Stimulated activated naive CD8-positive, alpha-beta T cell treated with anti-CD3 and anti-CD28 coated beads, Interleukin-15, Interleukin-2, amounts not matched to agents 100 ng/mL and 50 ng/mL, for 24 hours (primary cell): ENCODE measurements at regions not wholly inside any gene's neighbourhood (a gene's known extent, or its start where the extent isn't known, plus 50 kb on each side); places are given as distances from the start of the nearest gene placed in this dataset.
"Not testable (repeated sequence)": the region's sequence is repeated elsewhere in the genome, so short reads cannot be mapped to it uniquely, and the experiment has no call there.

Experiments used
- H3K27ac Mint-ChIP-seq: one replicate; pipeline ENCODE4 v1.8.0; 2021; ENCODE audit warnings: mild to moderate bottlenecking, mixed read lengths
- H3K27me3 Mint-ChIP-seq: one replicate; pipeline ENCODE4 v1.8.0; 2021; ENCODE audit warnings: mixed read lengths
- H3K36me3 Mint-ChIP-seq: one replicate; pipeline ENCODE4 v1.8.0; 2021; ENCODE audit warnings: low read depth, mixed read lengths
- H3K4me1 Mint-ChIP-seq: one replicate; pipeline ENCODE4 v1.8.0; 2021; ENCODE audit warnings: low read depth, mixed read lengths
- H3K4me3 Mint-ChIP-seq: one replicate; pipeline ENCODE4 v1.8.0; 2021; ENCODE audit warnings: mild to moderate bottlenecking, mixed read lengths
- H3K9me3 Mint-ChIP-seq: one replicate; pipeline ENCODE4 v1.8.0; 2021; ENCODE audit warnings: mixed read lengths

DNA sequence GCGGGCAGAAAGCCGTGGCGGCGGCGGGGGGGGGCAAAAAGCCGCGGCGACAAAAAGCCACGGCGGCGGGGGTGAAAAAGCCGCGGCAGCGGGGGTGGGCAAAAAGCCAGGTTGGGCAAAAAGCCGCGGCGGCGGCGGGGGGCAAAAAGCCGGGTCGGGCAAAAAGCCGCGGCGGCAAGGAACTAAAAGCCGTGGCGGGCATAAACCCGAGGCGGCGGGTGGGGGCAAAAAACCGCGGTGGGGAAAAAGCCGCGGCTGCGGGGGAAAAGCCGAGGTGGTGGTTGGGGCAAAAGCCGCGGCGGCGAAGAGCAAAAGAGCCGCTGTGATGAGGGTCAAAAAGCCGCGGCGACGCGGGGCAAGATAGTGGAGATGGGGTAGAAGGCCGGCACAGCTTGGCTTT, 1834.2 kb downstream of the FOXD4L5 start:
- not testable (repeated sequence) for H3K36me3 Mint-ChIP-seq, H3K27me3 Mint-ChIP-seq, H3K9me3 Mint-ChIP-seq, H3K4me1 Mint-ChIP-seq, H3K27ac Mint-ChIP-seq, H3K4me3 Mint-ChIP-seq

DNA sequence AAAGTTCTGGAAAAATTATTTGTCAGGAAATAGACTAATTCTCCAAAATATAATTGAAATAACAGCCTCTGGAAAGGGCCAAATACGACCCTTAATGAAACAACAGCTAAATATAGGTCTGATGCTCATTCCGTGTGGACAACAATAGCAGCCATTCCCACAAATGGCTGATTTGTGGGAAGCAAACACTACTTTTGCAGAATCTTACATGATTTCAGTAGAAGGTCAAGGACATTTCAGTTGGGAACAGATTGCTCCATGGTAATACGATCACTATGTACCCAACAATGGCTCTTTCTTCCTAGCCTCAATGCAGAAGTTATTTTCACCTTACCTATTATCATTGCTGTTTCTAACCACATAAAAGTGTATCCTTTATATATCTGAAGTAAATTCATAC, 1859.9 kb downstream of the FOXD4L5 start:
- not testable (repeated sequence) for H3K36me3 Mint-ChIP-seq, H3K4me3 Mint-ChIP-seq, H3K9me3 Mint-ChIP-seq, H3K4me1 Mint-ChIP-seq, H3K27ac Mint-ChIP-seq, H3K27me3 Mint-ChIP-seq

DNA sequence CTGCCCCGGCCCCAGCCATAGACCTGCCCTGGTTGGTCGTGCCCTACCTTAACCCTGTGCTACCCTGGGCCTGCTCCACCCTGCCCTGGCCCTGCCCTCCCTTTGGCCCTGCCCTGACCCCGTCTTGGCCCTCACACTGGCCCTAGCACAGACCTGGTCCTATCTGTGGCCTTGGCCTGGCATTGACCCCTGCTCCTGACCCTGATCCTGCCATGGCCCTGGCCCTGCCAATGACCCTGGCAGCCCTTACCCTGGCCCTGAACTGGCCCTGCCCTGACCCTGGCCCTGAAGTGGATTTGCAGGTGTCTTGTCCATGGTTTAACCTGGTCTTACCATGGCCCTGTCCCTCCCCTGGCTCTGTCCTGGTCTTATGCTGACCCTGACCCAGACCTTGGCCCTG, 1894.1 kb downstream of the FOXD4L5 start:
- not testable (repeated sequence) for H3K9me3 Mint-ChIP-seq, H3K4me3 Mint-ChIP-seq, H3K27me3 Mint-ChIP-seq, H3K27ac Mint-ChIP-seq, H3K4me1 Mint-ChIP-seq, H3K36me3 Mint-ChIP-seq

DNA sequence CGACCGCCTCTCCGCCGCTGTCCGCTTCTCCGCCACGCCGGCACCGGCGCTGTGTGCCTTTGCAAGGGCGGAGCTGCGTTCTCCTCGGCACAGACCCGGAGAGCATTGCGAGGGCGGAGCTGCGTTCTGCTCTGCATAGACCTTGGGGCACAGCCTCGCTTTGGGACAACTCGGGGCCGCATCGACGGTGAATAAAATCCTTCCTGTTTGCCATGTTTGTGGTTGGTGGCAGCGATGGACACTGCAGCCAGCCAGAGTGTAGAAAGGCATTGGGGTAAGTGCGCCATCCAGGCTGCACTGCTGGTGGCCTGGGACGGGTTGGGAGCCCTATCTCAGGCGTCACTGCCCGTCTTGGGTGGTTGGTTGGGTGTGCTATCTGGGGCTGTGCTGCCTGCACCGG, 1899.5 kb downstream of the FOXD4L5 start:
- not testable (repeated sequence) for H3K36me3 Mint-ChIP-seq, H3K4me3 Mint-ChIP-seq, H3K27me3 Mint-ChIP-seq, H3K27ac Mint-ChIP-seq, H3K9me3 Mint-ChIP-seq, H3K4me1 Mint-ChIP-seq

DNA sequence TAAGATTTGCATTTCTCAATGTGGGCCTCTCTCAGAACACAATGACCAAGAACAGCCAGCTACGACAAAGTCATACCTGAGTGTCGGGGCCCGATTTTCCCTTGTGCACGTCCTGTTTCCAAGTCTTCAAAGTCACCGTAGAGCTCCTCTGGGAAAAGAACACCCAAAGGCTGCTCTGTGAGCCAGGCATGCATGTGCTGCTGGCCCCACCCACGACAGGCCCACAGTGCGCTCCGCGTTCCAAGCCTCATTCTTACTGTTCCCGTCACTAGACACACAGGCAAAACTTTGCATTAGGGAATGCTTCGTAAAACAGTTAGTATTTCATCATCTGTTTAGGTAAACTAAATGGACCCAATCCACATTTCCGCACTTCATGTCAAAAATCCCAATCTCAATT, 1905.1 kb downstream of the FOXD4L5 start:
- not testable (repeated sequence) for H3K36me3 Mint-ChIP-seq, H3K4me1 Mint-ChIP-seq, H3K27me3 Mint-ChIP-seq, H3K27ac Mint-ChIP-seq, H3K4me3 Mint-ChIP-seq, H3K9me3 Mint-ChIP-seq

DNA sequence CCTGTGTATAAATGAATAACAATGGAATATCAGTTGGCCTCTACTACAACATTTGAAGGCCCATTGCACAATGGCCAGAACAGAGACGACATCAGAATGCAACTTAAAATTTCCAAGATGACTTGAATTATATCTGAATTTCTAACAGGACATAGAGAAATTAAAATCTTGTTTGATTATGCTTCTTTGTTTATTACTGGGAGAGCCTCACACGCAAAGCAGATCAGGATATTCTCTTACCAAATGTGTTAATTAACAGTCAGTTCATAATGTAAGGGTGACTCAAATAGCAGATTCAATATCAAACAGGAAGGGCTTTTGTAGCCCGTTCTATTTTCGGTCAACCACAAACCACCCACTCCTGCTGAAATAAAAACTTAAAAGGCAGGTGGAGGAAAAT, 1930.8 kb downstream of the FOXD4L5 start:
- H3K4me1 Mint-ChIP-seq, H3K27me3 Mint-ChIP-seq, H3K9me3 Mint-ChIP-seq, H3K36me3 Mint-ChIP-seq, H3K4me3 Mint-ChIP-seq, H3K27ac Mint-ChIP-seq: not testable (repeated sequence)

DNA sequence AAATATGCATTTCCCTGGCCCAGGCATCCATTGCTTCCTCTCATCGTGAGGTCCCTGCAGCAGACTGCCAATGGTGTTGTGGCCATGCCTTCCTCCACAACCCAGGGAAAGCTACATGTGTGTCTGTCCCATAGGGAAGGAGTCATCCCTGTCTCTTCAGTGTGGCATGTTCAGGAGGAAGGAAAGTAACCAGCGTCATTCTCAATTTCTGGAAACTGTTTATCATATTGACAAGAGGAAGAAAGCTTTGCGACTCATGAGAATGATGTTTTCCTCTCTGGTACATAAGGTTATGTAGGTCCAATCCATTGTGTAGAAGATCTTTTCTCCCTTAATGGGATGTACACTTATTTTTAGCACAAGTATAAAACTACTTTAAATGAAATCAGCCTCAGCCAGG, 1937.7 kb downstream of the FOXD4L5 start:
- not testable (repeated sequence) for H3K9me3 Mint-ChIP-seq, H3K27me3 Mint-ChIP-seq, H3K4me1 Mint-ChIP-seq, H3K36me3 Mint-ChIP-seq, H3K4me3 Mint-ChIP-seq, H3K27ac Mint-ChIP-seq

DNA sequence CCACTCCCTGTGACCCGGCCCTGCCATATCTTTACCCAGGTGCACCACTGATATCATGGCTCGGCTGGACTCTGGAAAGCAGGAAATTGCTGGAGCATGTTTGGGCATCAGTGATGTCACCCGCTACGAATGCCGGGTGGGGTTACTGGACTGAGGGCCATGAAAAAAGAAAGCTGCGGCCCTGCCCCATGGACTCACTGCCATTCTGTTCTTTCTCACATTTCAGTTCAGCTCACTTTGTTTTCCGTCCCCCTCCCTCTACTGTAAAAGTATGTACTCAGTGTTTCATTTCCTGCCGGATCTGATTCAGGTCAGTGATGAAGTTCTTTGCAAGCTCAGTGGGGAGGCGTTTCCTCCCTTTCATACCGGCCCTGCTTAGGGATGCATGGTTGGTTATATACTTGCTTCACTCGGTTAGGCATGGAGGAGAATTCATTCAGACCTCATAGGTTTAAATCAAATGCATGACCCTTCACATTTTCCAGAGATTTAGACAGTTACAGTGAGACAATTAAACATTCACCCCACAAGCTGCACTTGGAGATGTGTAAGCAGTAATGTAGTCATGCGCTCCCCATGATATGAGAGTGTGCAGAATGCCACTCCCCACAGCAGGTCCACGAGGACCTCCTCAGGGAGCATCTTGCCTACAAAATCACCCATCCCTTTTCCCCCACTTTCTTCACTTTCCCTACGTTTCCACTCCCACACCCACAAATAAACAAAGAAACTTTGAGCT, 1938.5 kb downstream of the FOXD4L5 start:
- H3K36me3 Mint-ChIP-seq, H3K9me3 Mint-ChIP-seq, H3K4me1 Mint-ChIP-seq, H3K27me3 Mint-ChIP-seq: not testable (repeated sequence)
- Mint-ChIP-seq H3K27ac (peak overlapping the region; percentile 82), H3K4me3 (peak overlapping the region; percentile 59)

DNA sequence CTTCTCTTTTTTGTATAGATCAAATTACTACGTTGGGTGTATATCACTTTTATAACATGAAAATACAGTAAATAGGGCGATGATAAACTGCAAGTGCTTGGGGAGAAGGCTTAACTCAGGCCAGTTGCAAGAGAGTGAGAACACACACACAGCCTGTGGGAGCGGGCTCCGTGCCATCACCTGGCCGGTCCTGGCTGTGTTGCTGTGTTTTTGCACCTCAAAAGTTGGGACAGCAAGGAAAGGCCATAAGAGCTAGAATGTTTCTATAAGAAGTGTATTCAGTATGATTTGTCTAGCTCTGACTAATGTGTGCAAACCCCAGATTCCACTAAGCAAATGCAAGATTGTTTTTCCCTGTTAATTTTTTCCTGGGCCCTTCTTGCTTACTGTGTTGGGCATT, 1940.6 kb downstream of the FOXD4L5 start:
- not testable (repeated sequence) for H3K4me1 Mint-ChIP-seq, H3K4me3 Mint-ChIP-seq, H3K27ac Mint-ChIP-seq, H3K27me3 Mint-ChIP-seq, H3K9me3 Mint-ChIP-seq, H3K36me3 Mint-ChIP-seq

DNA sequence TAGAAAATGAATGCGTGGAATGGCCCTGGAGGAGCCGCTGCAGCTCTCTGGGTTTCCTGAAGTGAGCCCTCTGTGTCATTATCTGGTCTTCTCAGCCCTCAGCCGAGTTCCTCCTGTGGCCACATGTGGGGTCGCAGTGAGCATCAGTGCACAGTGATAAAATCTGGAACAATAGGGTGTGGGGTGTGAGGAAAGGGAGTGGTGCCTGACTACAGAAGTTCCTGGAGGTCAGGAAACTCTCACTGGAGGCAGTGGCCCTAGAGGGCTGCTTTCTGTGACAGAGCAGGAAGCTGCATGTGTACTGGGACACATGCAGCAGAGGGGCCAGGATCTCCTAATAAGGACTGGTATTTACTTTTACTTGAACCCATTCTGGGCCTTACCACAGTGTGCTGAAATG, 1942.5 kb downstream of the FOXD4L5 start:
- H3K4me3 Mint-ChIP-seq, H3K36me3 Mint-ChIP-seq, H3K27me3 Mint-ChIP-seq, H3K27ac Mint-ChIP-seq, H3K9me3 Mint-ChIP-seq: not testable (repeated sequence)
- peaks cover 19% of the 10 kb centered on the region for H3K4me1 Mint-ChIP-seq

DNA sequence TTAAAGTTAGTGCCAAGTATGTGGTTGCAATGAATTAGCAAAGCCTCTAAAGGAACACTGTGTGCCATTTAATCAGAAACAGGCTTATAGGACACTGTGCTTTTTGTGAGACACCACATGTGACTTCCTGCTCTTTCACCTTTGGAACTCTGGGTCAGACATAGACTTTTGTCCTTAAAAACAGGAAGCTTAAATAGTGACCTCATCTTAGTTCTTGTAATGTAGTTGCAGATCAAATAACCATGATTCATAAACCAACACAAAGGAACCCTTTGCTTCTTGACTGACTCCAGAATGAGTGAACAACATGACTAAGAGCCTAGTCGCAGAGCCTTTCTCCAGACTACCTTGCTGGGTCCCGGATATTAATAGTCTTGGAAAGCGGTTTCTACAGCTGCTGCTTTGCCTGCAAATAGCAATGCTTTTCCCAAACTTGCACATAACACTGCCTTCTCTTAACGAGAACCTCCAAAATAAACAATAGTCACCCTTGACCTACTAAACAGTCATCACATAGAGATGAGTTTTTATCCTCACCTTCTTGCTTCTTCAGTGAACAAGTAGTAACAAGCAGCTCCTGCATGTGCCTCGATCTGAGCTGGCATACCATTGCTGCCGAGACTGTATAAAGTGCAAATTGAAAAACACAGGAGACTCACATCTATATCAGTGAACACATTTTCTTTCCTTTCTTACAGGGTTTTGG, 1947.0 kb downstream of the FOXD4L5 start:
- peaks cover 11% of the 10 kb centered on the region for H3K4me1 Mint-ChIP-seq
- not testable (repeated sequence) for H3K9me3 Mint-ChIP-seq, H3K4me3 Mint-ChIP-seq, H3K27me3 Mint-ChIP-seq, H3K36me3 Mint-ChIP-seq
- peak overlapping the region; percentile 52 for H3K27ac Mint-ChIP-seq

DNA sequence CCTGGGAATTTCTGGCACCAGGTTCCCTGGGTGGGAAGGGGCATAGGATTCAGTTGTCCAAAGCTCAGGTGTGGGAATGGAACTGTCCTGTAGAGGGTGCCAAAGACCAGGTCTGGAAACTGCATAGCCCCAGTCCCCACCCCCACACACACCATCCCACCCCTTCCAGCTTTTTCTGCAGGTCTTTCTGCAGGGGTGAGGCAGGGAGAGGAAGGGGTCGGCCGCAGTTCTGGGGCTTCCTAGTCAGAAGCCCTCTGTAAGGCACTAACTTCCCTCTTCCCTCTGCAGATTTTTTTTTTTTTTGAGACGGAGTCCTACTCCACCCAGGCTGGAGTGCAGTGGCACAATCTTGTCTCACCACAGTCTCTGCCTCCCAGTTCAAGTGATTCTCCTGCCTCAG, 1949.7 kb downstream of the FOXD4L5 start:
- H3K4me3 Mint-ChIP-seq, H3K27me3 Mint-ChIP-seq, H3K36me3 Mint-ChIP-seq, H3K9me3 Mint-ChIP-seq, H3K27ac Mint-ChIP-seq: not testable (repeated sequence)
- H3K4me1 Mint-ChIP-seq, result peaks cover 11% of the 10 kb centered on the region

DNA sequence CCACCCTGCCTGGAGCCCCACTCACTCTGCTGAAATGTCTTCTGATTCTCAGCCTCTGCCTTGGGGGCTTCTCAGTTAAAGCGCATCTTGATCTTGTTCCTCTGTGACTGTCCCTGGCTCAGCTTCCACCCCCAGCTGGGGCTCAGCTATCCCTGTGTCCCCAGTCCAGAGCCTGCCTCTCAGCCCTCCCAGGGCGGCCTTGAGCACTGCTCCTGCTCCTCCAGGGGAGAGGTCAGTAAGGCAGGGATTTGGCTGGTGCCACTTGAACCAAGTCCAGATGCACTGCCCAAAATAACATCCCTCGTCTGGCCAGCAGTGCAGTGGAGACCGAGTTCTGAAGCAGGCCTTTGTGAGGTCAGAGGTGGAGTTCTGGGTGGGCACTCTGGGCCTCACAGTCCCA, 1950.8 kb downstream of the FOXD4L5 start:
- not testable (repeated sequence) for H3K9me3 Mint-ChIP-seq, H3K4me1 Mint-ChIP-seq, H3K4me3 Mint-ChIP-seq, H3K36me3 Mint-ChIP-seq, H3K27ac Mint-ChIP-seq, H3K27me3 Mint-ChIP-seq

DNA sequence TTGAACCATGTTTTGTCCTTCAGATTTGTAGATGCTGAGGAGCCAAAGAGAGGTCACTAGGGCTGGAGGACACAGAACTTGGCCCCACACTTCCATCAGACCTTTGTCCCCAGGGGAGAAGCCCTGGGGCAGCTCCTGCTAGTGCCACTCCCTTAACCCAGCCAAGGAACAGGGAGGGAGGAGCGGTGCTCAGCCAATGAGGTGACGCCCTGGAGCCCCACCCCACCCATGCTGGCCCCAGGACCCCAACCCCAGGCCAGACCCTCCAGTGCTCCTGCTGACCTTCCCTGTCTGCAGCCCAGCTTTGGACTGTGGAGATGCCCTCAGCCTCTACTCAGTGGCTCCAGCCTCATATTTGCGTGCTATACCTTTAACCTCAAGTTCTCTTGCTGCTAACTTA, 1951.9 kb downstream of the FOXD4L5 start:
- H3K9me3 Mint-ChIP-seq, H3K36me3 Mint-ChIP-seq, H3K27ac Mint-ChIP-seq: not testable (repeated sequence)

DNA sequence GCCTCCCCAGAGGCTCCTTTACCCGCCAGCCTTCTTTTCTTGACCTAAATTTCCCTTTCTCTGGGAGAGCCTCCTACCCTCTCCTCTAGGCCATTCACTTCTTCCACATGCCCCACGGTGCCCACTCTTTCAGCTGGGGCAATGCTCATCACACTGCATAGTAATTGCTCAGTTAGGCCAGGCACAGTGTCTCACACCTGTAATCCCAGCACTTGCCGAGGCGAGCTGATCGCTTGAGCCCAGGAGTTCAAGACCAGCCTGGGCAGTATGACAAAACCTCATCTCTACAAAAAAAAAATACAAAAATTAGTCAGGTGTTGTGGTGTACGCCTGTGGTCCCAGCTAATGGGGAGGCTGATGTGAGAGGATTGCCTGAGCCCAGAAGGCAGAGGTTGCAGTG, 1956.7 kb downstream of the FOXD4L5 start:
- H3K36me3 Mint-ChIP-seq, H3K27me3 Mint-ChIP-seq, H3K27ac Mint-ChIP-seq, H3K4me1 Mint-ChIP-seq, H3K4me3 Mint-ChIP-seq, H3K9me3 Mint-ChIP-seq: not testable (repeated sequence)

More for the DNA sequence above, 1951.9 kb downstream of the FOXD4L5 start:
- not testable (repeated sequence) for H3K4me1 Mint-ChIP-seq, H3K27me3 Mint-ChIP-seq, H3K4me3 Mint-ChIP-seq

DNA sequence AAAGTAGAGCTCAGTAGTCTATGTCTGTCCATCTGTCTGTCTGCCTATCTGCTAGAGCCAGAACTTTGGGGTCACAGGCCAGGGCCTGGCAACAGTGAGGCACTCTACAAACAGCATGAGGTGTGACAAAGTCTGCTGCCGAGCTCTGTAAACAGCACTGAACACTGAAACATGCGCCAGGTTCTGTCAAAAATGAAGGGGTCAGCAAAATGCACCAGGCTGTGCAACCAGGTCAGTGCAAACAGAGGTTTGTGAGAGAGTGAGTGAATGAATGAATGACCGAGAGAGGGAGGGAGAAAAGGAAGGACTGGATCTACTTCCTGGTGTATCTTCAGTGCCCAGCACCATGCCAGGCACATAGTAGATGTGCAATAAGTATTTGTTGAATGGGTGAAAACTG, 1957.8 kb downstream of the FOXD4L5 start:
- H3K4me3 Mint-ChIP-seq, H3K27me3 Mint-ChIP-seq, H3K27ac Mint-ChIP-seq, H3K9me3 Mint-ChIP-seq, H3K36me3 Mint-ChIP-seq, H3K4me1 Mint-ChIP-seq: not testable (repeated sequence)
